ENCODE measurements at regions not wholly inside any gene's neighbourhood (a gene's known extent, or its start where the extent isn't known, plus 50 kb on each side); places are given as distances from the start of the nearest gene placed in this dataset.

GRCh38 chr1:60930130-60930529 is 152.2 kb upstream of the NFIA start:
- Histone ChIP-seq H3K27me3 (ENCODE audit: control insufficient read depth in 4 of 4, insufficient read depth in 4 of 4, low read length in 3 of 4) (no peaks in the 10 kb centered on the region), H3K36me3 (ENCODE audit: control insufficient read depth in 4 of 4, insufficient read depth in 3 of 4, low read depth in 1 of 4, low read length in 3 of 4) (no peaks in the 10 kb centered on the region), H3K4me1 (ENCODE audit: control insufficient read depth in 4 of 4, insufficient read depth in 4 of 4, low read length in 3 of 4) (no peaks in the 10 kb centered on the region), H3K9me3 (ENCODE audit: control insufficient read depth in 4 of 4, low read length in 3 of 4) (no peaks in the 10 kb centered on the region), H3K9ac (ENCODE audit: low read depth in 1 of 2, low read length in 2 of 2) (no peak overlapping the region), H3K27ac (ENCODE audit: low read depth in 1 of 2, low read length in 2 of 2) (no peak overlapping the region), H3K4me3 (ENCODE audit: low read depth in 1 of 3, low read length in 3 of 3) (no peak overlapping the region)
- 87% methylated on average over 3 of the region's 3 CpGs for WGBS
- TF ChIP-seq HNF4G (IDR thresholded peaks at IDR 0.05) (no peak), NR2F2 (IDR thresholded peaks at IDR 0.05) (no peak), FOXA2 (IDR thresholded peaks at IDR 0.05) (no peak), GABPA (IDR thresholded peaks at IDR 0.05 in 1 of 2, conservative IDR thresholded peaks at IDR 0.05 in 1 of 2) (no peak)
- no peak for DNase-seq (ENCODE audit: low spot score)

GRCh38 chr1:60924964-60925798 is 157.2 kb upstream of the NFIA start:
- WGBS: 61% methylated on average over 14 of the region's 14 CpGs
- H3K36me3 ChIP-seq (ENCODE audit: control insufficient read depth in 4 of 4, insufficient read depth in 3 of 4, low read depth in 1 of 4, low read length in 3 of 4): no peaks in the 10 kb centered on the region
- H3K4me3 ChIP-seq (ENCODE audit: low read depth in 1 of 3, low read length in 3 of 3): no peak overlapping the region
- peaks cover 0 to 2% (median 0%) of the 10 kb centered on the region in 4 donors for H3K4me1 ChIP-seq (ENCODE audit: control insufficient read depth in 4 of 4, insufficient read depth in 4 of 4, low read length in 3 of 4)
- H3K9ac ChIP-seq (ENCODE audit: low read depth in 1 of 2, low read length in 2 of 2): no peak overlapping the region
- H3K9me3 ChIP-seq (ENCODE audit: control insufficient read depth in 4 of 4, low read length in 3 of 4): no peaks in the 10 kb centered on the region
- TF ChIP-seq ATF3 (IDR thresholded peaks at IDR 0.05) (no peak), RXRA (IDR thresholded peaks at IDR 0.05) (no peak), MAX (IDR thresholded peaks at IDR 0.05) (no peak), HNF4G (IDR thresholded peaks at IDR 0.05) (no peak), REST (IDR thresholded peaks at IDR 0.05) (no peak), RAD21 (IDR thresholded peaks at IDR 0.05) (no peak), HNF4A (conservative IDR thresholded peaks at IDR 0.05) (no peak), CTCF (IDR thresholded peaks at IDR 0.05; ENCODE audit: low read depth, low read length, missing input control) (no peak), ZBTB33 (IDR thresholded peaks at IDR 0.05) (no peak)
- no peak for DNase-seq (ENCODE audit: low spot score)
- H3K27ac ChIP-seq (ENCODE audit: low read depth in 1 of 2, low read length in 2 of 2): no peak overlapping the region
- H3K27me3 ChIP-seq (ENCODE audit: control insufficient read depth in 4 of 4, insufficient read depth in 4 of 4, low read length in 3 of 4): no peaks in the 10 kb centered on the region
